Mammary epithelial cell (primary cell): ENCODE measurements at regions not wholly inside any gene's neighbourhood (a gene's known extent, or its start where the extent isn't known, plus 50 kb on each side); places are given as distances from the start of the nearest gene placed in this dataset.

Experiments
- EZH2 ChIP-seq: IDR thresholded peaks from 2 replicates; pipeline ENCODE4 v1.6.1; 2012; ENCODE audit warnings: low read length, inconsistent platforms, borderline replicate concordance
- TF ChIP-seq, protein P1 (sequence below), 2 donors: IDR thresholded peaks in 1 of 2; conservative IDR thresholded peaks in 1 of 2; 2 replicates each; pipeline ENCODE4 v1.5.1; 2011 to 2012; ENCODE audit warnings: inconsistent platforms in 2 of 2, low read length in 2 of 2, mild to moderate bottlenecking in 2 of 2, control low read depth in 1 of 2, low read depth in 1 of 2; ENCODE audit not compliant: insufficient read depth in 1 of 2; ENCODE audit errors: extremely low read depth in 1 of 2

DNA sequence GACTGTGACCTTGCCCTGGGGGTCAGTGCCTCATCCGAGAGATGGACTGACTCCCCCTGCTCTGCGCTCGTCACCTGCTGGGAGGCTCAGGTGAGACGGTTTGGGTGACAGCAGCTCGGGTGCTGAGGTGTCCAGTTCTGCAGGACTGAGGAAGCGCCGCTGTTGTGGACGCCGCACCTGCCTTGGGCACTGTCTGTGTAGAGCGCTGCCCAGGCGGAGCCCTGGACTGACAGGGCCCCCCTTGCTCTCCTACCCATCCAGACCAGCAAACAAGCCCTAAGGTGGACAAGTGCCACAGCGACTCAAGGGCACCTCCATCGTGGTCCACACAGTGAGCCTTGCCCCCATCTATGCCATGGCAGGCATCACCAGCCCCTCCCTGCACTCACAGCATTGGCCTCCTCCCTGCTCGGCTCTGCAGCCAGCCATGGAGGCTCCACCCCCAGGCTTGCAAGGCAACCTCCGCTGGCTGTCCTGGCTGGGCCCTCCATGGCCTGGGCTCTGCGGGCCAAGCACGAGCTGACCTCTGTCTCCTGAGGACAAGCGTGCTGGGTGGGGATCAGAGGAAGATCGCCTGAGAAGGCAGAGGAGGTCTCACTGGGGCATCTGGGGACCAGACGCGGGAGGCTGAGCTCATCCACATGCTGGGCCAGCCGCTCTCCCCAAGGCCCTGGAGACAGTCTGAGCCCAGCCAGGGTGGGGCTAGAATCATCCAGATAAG lies 87.1 kb upstream of the COL5A1 start:
- TF ChIP-seq, protein P1, sequence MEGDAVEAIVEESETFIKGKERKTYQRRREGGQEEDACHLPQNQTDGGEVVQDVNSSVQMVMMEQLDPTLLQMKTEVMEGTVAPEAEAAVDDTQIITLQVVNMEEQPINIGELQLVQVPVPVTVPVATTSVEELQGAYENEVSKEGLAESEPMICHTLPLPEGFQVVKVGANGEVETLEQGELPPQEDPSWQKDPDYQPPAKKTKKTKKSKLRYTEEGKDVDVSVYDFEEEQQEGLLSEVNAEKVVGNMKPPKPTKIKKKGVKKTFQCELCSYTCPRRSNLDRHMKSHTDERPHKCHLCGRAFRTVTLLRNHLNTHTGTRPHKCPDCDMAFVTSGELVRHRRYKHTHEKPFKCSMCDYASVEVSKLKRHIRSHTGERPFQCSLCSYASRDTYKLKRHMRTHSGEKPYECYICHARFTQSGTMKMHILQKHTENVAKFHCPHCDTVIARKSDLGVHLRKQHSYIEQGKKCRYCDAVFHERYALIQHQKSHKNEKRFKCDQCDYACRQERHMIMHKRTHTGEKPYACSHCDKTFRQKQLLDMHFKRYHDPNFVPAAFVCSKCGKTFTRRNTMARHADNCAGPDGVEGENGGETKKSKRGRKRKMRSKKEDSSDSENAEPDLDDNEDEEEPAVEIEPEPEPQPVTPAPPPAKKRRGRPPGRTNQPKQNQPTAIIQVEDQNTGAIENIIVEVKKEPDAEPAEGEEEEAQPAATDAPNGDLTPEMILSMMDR (conservative IDR thresholded peaks at IDR 0.05 in 1 of 2, IDR thresholded peaks at IDR 0.05 in 1 of 2; ENCODE audit: extremely low read depth in 1 of 2, insufficient read depth in 1 of 2, low read depth in 1 of 2, low read length in 2 of 2) = no peak
- no peak for TF ChIP-seq EZH2
